ENCODE measurements at regions not wholly inside any gene's neighbourhood (a gene's known extent, or its start where the extent isn't known, plus 50 kb on each side); places are given as distances from the start of the nearest gene placed in this dataset.

DNA sequence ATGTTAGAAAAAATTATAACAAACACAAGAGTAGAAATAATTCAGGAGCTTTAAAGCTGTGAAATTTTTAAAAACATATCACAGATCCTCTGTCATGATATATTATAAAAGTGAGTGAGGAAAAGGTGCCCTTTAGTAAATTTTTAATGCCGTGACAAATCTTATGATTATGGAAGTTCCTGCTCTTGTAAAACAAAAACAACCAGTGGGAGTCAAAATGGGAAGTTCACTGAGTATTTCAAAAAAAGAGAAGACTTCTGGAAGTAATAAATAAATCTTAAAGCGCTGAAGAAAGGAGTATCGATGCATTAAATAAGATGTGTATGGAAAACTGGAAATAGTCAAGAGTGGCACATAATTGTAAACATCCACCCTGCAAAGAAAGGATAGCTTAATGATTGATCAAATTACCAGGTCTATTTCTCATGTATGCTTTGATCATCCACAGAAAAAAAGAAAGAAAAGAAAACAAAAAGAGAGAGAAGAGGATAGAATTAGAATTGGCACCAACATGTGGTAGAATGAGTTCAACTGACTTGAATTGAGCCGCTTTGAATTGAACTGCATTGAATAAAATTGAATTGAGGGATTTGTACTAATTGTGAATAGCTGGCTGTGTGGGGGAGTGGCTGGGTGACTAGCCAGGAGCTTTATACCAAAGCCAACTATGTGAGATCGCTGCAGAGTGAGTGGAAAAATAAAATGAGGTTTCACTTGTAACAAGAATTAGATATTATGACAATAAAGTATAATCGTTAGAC lies 647.6 kb upstream of the SPRY2 start:
- Histone ChIP-seq H3K4me1 (ENCODE audit: control extremely low read depth in 1 of 4, control insufficient read depth in 4 of 4, insufficient read depth in 4 of 4, low read length in 3 of 4) (no peaks in the 10 kb centered on the region), H3K36me3 (ENCODE audit: control insufficient read depth in 4 of 4, insufficient read depth in 4 of 4, low read length in 3 of 4) (no peaks in the 10 kb centered on the region), H3K27me3 (replicated peaks in 2 of 5; ENCODE audit: control insufficient read depth in 4 of 5, insufficient read depth in 5 of 5, low read length in 4 of 5) (no peaks in the 10 kb centered on the region), H3K27ac (ENCODE audit: insufficient read depth in 1 of 2, low read depth in 1 of 2, low read length in 2 of 2, poor library complexity in 1 of 2, severe bottlenecking in 2 of 2) (no peak overlapping the region), H3K9me3 (ENCODE audit: control extremely low read depth in 1 of 5, control insufficient read depth in 4 of 5, insufficient read depth in 2 of 5, low read depth in 1 of 5, low read length in 4 of 5) (peaks cover 0 to 7% (median 0%) of the 10 kb centered on the region in 5 experiments), H3K4me3 (ENCODE audit: control insufficient read depth in 1 of 7, extremely low read depth in 1 of 7, insufficient read depth in 4 of 7, low read depth in 2 of 7, low read length in 6 of 7) (no peak overlapping the region)
- no peak for DNase-seq
- ChIA-PET CTCF (no interaction called here), POLR2A (interaction anchor here (0.7 kb wide), 1 partner anchor 832 kb away, joined by 4 read pairs; no protein-coding TSS in a partner anchor)
- WGBS (ENCODE audit: insufficient coverage) = 45% methylated on average over 2 of the region's 6 CpGs

DNA sequence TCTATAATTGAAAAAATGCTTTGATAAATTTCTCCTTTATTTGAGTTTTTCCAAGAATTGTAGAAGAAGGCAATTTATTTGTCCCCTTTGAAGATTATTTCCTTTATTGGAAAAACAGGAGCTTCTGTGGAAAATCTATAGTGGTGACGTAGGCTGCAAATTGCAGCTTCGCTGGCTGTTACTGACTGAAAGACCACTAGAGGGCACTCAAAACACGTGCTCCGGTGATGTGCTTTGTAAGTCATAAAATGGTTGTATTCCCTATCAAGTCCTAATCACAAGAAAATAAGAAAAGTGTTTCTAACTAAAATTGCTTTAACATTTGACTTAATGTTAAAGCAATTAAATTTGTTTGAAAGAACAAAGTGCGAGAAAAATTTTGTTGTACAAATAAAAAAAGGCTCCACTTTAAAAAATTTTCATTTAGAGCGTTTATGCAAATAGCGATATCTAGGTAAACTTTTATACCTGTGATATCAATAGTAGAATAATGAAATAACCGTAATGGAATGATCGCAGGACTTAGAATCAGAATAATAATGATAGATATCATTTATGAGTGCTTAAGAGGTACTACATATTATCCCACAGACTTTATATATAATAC lies 638.2 kb upstream of the SPRY2 start:
- H3K36me3 ChIP-seq (ENCODE audit: control insufficient read depth in 4 of 4, insufficient read depth in 4 of 4, low read length in 3 of 4) = no peaks in the 10 kb centered on the region

DNA sequence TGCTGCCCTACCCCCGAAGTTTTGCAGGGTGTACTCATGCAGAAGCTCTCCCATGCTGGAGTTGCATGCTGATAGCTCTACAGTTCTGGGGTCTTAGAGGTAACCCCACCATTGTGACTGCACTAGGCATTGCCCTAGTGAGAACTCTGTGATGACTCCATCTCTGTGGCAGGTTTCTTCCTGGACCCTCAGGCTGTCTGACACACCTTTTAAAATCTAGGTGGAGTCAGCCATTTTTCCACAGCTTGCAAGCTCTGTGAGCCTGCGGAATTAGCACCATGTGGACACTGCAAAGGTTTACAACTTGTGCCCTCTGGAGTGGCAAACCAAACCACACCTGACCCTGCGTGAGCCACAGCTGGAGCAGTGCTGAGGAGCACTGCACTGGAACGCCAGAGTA lies 636.2 kb upstream of the SPRY2 start:
- ChIA-PET POLR2A (no interaction called here), CTCF (interaction anchor here (1.2 to 1.4 kb wide), 2 partner anchors 15 to 41 kb away, joined by 4 to 5 read pairs; no protein-coding TSS in a partner anchor)
- no peaks in the 10 kb centered on the region for H3K27me3 ChIP-seq (replicated peaks in 2 of 5; ENCODE audit: control insufficient read depth in 4 of 5, insufficient read depth in 5 of 5, low read length in 4 of 5)
- no peak for DNase-seq
- H3K9me3 ChIP-seq (ENCODE audit: control extremely low read depth in 1 of 5, control insufficient read depth in 4 of 5, insufficient read depth in 2 of 5, low read depth in 1 of 5, low read length in 4 of 5) = no peaks in the 10 kb centered on the region
- no peak overlapping the region for H3K27ac ChIP-seq (ENCODE audit: insufficient read depth in 1 of 2, low read depth in 1 of 2, low read length in 2 of 2, poor library complexity in 1 of 2, severe bottlenecking in 2 of 2)
- 97% methylated on average over 4 of the region's 4 CpGs for WGBS (ENCODE audit: insufficient coverage)
- H3K4me3 ChIP-seq (ENCODE audit: control insufficient read depth in 1 of 7, extremely low read depth in 1 of 7, insufficient read depth in 4 of 7, low read depth in 2 of 7, low read length in 6 of 7) = no peak overlapping the region
- no peaks in the 10 kb centered on the region for H3K36me3 ChIP-seq (ENCODE audit: control insufficient read depth in 4 of 4, insufficient read depth in 4 of 4, low read length in 3 of 4)
- H3K4me1 ChIP-seq (ENCODE audit: control extremely low read depth in 1 of 4, control insufficient read depth in 4 of 4, insufficient read depth in 4 of 4, low read length in 3 of 4) = no peaks in the 10 kb centered on the region

More for the DNA sequence above, 638.2 kb upstream of the SPRY2 start:
- DNase-seq = peak; percentile 62 to 77 (median 73)
- Histone ChIP-seq H3K27me3 (replicated peaks in 2 of 5; ENCODE audit: control insufficient read depth in 4 of 5, insufficient read depth in 5 of 5, low read length in 4 of 5) (no peaks in the 10 kb centered on the region), H3K27ac (ENCODE audit: insufficient read depth in 1 of 2, low read depth in 1 of 2, low read length in 2 of 2, poor library complexity in 1 of 2, severe bottlenecking in 2 of 2) (no peak overlapping the region), H3K4me3 (ENCODE audit: control insufficient read depth in 1 of 7, extremely low read depth in 1 of 7, insufficient read depth in 4 of 7, low read depth in 2 of 7, low read length in 6 of 7) (no peak overlapping the region), H3K9me3 (ENCODE audit: control extremely low read depth in 1 of 5, control insufficient read depth in 4 of 5, insufficient read depth in 2 of 5, low read depth in 1 of 5, low read length in 4 of 5) (no peaks in the 10 kb centered on the region), H3K4me1 (ENCODE audit: control extremely low read depth in 1 of 4, control insufficient read depth in 4 of 4, insufficient read depth in 4 of 4, low read length in 3 of 4) (no peaks in the 10 kb centered on the region)
- 100% methylated on average over 1 of the region's 9 CpGs for WGBS (ENCODE audit: insufficient coverage)
- ChIA-PET POLR2A (no interaction called here), CTCF (interaction anchor here (0.9 to 1.1 kb wide), 5 partner anchors 13 to 618 kb away, joined by 3 to 5 read pairs (median 3); no protein-coding TSS in a partner anchor)

- CTCF ChIA-PET = interaction anchor here (1.4 kb wide), 2 partner anchors 14 to 42 kb away, joined by 5 read pairs; no protein-coding TSS in a partner anchor
- Histone ChIP-seq H3K27ac (ENCODE audit: insufficient read depth in 1 of 2, low read depth in 1 of 2, low read length in 2 of 2, poor library complexity in 1 of 2, severe bottlenecking in 2 of 2) (no peak overlapping the region), H3K4me3 (ENCODE audit: control insufficient read depth in 1 of 7, extremely low read depth in 1 of 7, insufficient read depth in 4 of 7, low read depth in 2 of 7, low read length in 6 of 7) (no peak overlapping the region), H3K4me1 (ENCODE audit: control extremely low read depth in 1 of 4, control insufficient read depth in 4 of 4, insufficient read depth in 4 of 4, low read length in 3 of 4) (no peaks in the 10 kb centered on the region), H3K36me3 (ENCODE audit: control insufficient read depth in 4 of 4, insufficient read depth in 4 of 4, low read length in 3 of 4) (no peaks in the 10 kb centered on the region), H3K27me3 (replicated peaks in 2 of 5; ENCODE audit: control insufficient read depth in 4 of 5, insufficient read depth in 5 of 5, low read length in 4 of 5) (no peaks in the 10 kb centered on the region), H3K9me3 (ENCODE audit: control extremely low read depth in 1 of 5, control insufficient read depth in 4 of 5, insufficient read depth in 2 of 5, low read depth in 1 of 5, low read length in 4 of 5) (no peaks in the 10 kb centered on the region)
- no peak for DNase-seq
- POLR2A ChIA-PET = no interaction called here
- WGBS (ENCODE audit: insufficient coverage) = 97% methylated on average over 4 of the region's 4 CpGs
Observed at GRCh38 chr13:80975903-80976302, 635.0 kb upstream of the SPRY2 start.

- Histone ChIP-seq H3K36me3 (ENCODE audit: control insufficient read depth in 4 of 4, insufficient read depth in 4 of 4, low read length in 3 of 4) (no peaks in the 10 kb centered on the region), H3K4me3 (ENCODE audit: control insufficient read depth in 1 of 7, extremely low read depth in 1 of 7, insufficient read depth in 4 of 7, low read depth in 2 of 7, low read length in 6 of 7) (no peak overlapping the region), H3K9me3 (ENCODE audit: control extremely low read depth in 1 of 5, control insufficient read depth in 4 of 5, insufficient read depth in 2 of 5, low read depth in 1 of 5, low read length in 4 of 5) (peaks cover 0 to 2% (median 0%) of the 10 kb centered on the region in 5 experiments), H3K27ac (ENCODE audit: insufficient read depth in 1 of 2, low read depth in 1 of 2, low read length in 2 of 2, poor library complexity in 1 of 2, severe bottlenecking in 2 of 2) (no peak overlapping the region), H3K27me3 (replicated peaks in 2 of 5; ENCODE audit: control insufficient read depth in 4 of 5, insufficient read depth in 5 of 5, low read length in 4 of 5) (no peaks in the 10 kb centered on the region), H3K4me1 (ENCODE audit: control extremely low read depth in 1 of 4, control insufficient read depth in 4 of 4, insufficient read depth in 4 of 4, low read length in 3 of 4) (no peaks in the 10 kb centered on the region)
- WGBS (ENCODE audit: insufficient coverage) = no CpG with 5 or more reads among the region's 2 CpGs
- ChIA-PET POLR2A (no interaction called here), CTCF (no interaction called here)
- no peak for DNase-seq
Observed at GRCh38 chr13:80973721-80974120, 632.8 kb upstream of the SPRY2 start.

- WGBS (ENCODE audit: insufficient coverage) = 100% methylated on average over 1 of the region's 2 CpGs
- no peaks in the 10 kb centered on the region for H3K36me3 ChIP-seq (ENCODE audit: control insufficient read depth in 4 of 4, insufficient read depth in 4 of 4, low read length in 3 of 4)
- H3K9me3 ChIP-seq (ENCODE audit: control extremely low read depth in 1 of 5, control insufficient read depth in 4 of 5, insufficient read depth in 2 of 5, low read depth in 1 of 5, low read length in 4 of 5) = peaks cover 0 to 2% (median 0%) of the 10 kb centered on the region in 5 experiments
- ChIA-PET POLR2A (no interaction called here), CTCF (no interaction called here)
- no peak overlapping the region for H3K27ac ChIP-seq (ENCODE audit: insufficient read depth in 1 of 2, low read depth in 1 of 2, low read length in 2 of 2, poor library complexity in 1 of 2, severe bottlenecking in 2 of 2)
- H3K4me1 ChIP-seq (ENCODE audit: control extremely low read depth in 1 of 4, control insufficient read depth in 4 of 4, insufficient read depth in 4 of 4, low read length in 3 of 4) = no peaks in the 10 kb centered on the region
- no peak overlapping the region for H3K4me3 ChIP-seq (ENCODE audit: control insufficient read depth in 1 of 7, extremely low read depth in 1 of 7, insufficient read depth in 4 of 7, low read depth in 2 of 7, low read length in 6 of 7)
- no peaks in the 10 kb centered on the region for H3K27me3 ChIP-seq (replicated peaks in 2 of 5; ENCODE audit: control insufficient read depth in 4 of 5, insufficient read depth in 5 of 5, low read length in 4 of 5)
- DNase-seq = no peak
Observed at GRCh38 chr13:80972857-80973478, 632.0 kb upstream of the SPRY2 start.

- POLR2A ChIA-PET = no interaction called here
- Histone ChIP-seq H3K27ac (ENCODE audit: insufficient read depth in 1 of 2, low read depth in 1 of 2, low read length in 2 of 2, poor library complexity in 1 of 2, severe bottlenecking in 2 of 2) (no peak overlapping the region), H3K27me3 (replicated peaks in 2 of 5; ENCODE audit: control insufficient read depth in 4 of 5, insufficient read depth in 5 of 5, low read length in 4 of 5) (no peaks in the 10 kb centered on the region), H3K36me3 (ENCODE audit: control insufficient read depth in 4 of 4, insufficient read depth in 4 of 4, low read length in 3 of 4) (no peaks in the 10 kb centered on the region), H3K4me3 (ENCODE audit: control insufficient read depth in 1 of 7, extremely low read depth in 1 of 7, insufficient read depth in 4 of 7, low read depth in 2 of 7, low read length in 6 of 7) (no peak overlapping the region), H3K4me1 (ENCODE audit: control extremely low read depth in 1 of 4, control insufficient read depth in 4 of 4, insufficient read depth in 4 of 4, low read length in 3 of 4) (no peaks in the 10 kb centered on the region), H3K9me3 (ENCODE audit: control extremely low read depth in 1 of 5, control insufficient read depth in 4 of 5, insufficient read depth in 2 of 5, low read depth in 1 of 5, low read length in 4 of 5) (no peaks in the 10 kb centered on the region)
- CTCF ChIA-PET = no interaction called here
- DNase-seq = no peak
Observed at GRCh38 chr13:80965097-80965496, 624.2 kb upstream of the SPRY2 start.

Data from common myeloid progenitor, CD34-positive (primary cell).